NCI-H446 (cell line): ENCODE measurements at regions not wholly inside any gene's neighbourhood (a gene's known extent, or its start where the extent isn't known, plus 50 kb on each side); places are given as distances from the start of the nearest gene placed in this dataset.

Experiments used
- DNase-seq, 2 experiments: peaks; one replicate each; lab custom pipeline; 2025; lab: John Stamatoyannopoulos, UW

- DNase-seq, result no peak
Measured at GRCh38 chr2:181836583-181836982, 54.9 kb upstream of the ITPRID2 start.

DNA sequence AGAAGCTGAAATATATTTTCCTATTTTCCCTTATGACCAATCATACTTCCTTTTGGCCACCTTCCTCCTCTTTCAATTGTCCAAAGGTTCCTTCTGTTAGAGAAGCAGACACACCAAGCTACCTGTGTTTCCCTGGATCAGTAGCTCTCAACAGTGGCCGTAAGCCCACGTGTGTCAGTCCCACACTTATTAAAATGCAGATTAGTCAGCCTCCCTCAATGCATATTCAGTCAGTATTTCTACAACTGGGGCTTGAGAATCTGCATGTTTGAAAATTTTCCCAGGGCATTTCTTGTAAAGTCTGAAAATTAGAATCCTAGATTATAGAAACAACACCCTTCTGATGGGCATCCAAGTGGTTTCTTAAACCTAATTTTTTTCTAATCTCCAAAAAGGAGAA, 54.0 kb upstream of the ITPRID2 start:
- DNase-seq, result no peak

DNA sequence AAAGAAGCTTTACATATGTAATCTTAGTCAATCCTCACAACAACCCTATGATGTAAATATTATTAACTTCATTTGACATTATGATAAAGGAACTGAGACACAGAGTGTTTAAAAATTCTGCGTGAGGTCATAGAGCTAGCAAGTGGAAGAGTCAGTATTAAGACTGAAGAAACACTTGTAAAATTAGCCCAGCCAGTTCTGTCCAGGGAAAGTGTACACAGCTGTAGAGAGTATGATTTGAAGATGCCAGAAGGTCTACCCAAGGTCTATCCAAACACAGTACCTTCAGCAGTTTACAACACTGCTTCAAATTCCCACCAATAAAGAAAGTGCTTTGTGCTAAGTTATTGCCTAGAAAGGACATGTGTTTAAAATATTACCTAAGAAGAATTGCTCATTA, 51.7 kb upstream of the ITPRID2 start:
- DNase-seq, result no peak

DNA sequence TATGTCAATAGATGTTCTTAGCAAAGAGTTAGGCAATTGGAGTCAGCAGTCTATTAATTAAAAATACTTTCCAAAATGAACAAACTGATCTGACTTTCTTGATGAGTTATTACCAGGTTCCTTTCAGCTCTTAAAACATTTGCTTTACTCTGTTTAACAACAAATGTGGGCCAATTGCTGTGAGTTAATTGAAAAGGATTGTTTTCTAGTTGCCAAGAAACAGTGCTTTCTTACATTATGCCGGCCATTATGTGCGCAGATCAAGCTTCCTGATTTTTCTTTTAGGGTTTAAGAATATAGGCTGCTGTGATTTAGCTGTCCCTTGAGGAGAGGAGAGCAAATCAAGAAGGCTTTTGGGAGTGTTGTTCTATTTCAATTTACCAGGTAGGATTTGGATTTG, 50.5 kb upstream of the ITPRID2 start:
- no peak for DNase-seq
